HG02763 (cell line): ENCODE measurements at regions not wholly inside any gene's neighbourhood (a gene's known extent, or its start where the extent isn't known, plus 50 kb on each side); places are given as distances from the start of the nearest gene placed in this dataset.
"Not testable (repeated sequence)": the region's sequence is repeated elsewhere in the genome, so short reads cannot be mapped to it uniquely, and the experiment has no call there.

ENCODE experiments used
- ATAC-seq: cut with Tn5 transposase; IDR thresholded peaks from one replicate; pipeline ENCODE4 v1.9.1; 2021; ENCODE audit warnings: mild to moderate bottlenecking, moderate library complexity; ENCODE audit not compliant: unreplicated experiment

GRCh38 chr2:7736646-7737305 is 819.6 kb downstream of the RNF144A start:
- no peak for ATAC-seq

- no peak for ATAC-seq
Measured at GRCh38 chr2:7738596-7738995, 821.4 kb downstream of the RNF144A start.

- ATAC-seq: no peak
Measured at GRCh38 chr2:7740114-7740513, 822.9 kb downstream of the RNF144A start.

GRCh38 chr2:7742301-7742700 is 825.1 kb downstream of the RNF144A start:
- no peak for ATAC-seq

GRCh38 chr2:7744827-7745226 is 827.6 kb downstream of the RNF144A start:
- ATAC-seq: no peak

GRCh38 chr2:7745369-7745768 is 828.2 kb downstream of the RNF144A start:
- no peak for ATAC-seq

GRCh38 chr2:7748717-7749415 is 831.7 kb downstream of the RNF144A start:
- no peak for ATAC-seq

- ATAC-seq: no peak
Measured at GRCh38 chr2:7749895-7750559, 832.8 kb downstream of the RNF144A start.

GRCh38 chr2:7752291-7752690 is 835.1 kb downstream of the RNF144A start:
- no peak for ATAC-seq

- ATAC-seq: no peak
Measured at GRCh38 chr2:7753777-7754176, 836.6 kb downstream of the RNF144A start.

- ATAC-seq: no peak
Measured at GRCh38 chr2:7755879-7756278, 838.7 kb downstream of the RNF144A start.

- no peak for ATAC-seq
Measured at GRCh38 chr2:7758073-7758759, 841.0 kb downstream of the RNF144A start.

GRCh38 chr2:7759898-7760297 is 842.7 kb downstream of the RNF144A start:
- no peak for ATAC-seq

GRCh38 chr2:7763418-7763817 is 846.2 kb downstream of the RNF144A start:
- ATAC-seq: not testable (repeated sequence)

- ATAC-seq: no peak
Measured at GRCh38 chr2:7765236-7765635, 848.0 kb downstream of the RNF144A start.

- no peak for ATAC-seq
Measured at GRCh38 chr2:7766088-7766722, 849.0 kb downstream of the RNF144A start.

GRCh38 chr2:7766978-7767565 is 849.9 kb downstream of the RNF144A start:
- no peak for ATAC-seq

- no peak for ATAC-seq
Measured at GRCh38 chr2:7767902-7768301, 850.7 kb downstream of the RNF144A start.

- no peak for ATAC-seq
Measured at GRCh38 chr2:7771781-7772180, 854.6 kb downstream of the RNF144A start.
